SKM-1 (cell line): ENCODE measurements at regions not wholly inside any gene's neighbourhood (a gene's known extent, or its start where the extent isn't known, plus 50 kb on each side); places are given as distances from the start of the nearest gene placed in this dataset.

Experiments used
- DNase-seq: peaks from one replicate; lab custom pipeline; 2025; ENCODE audit not compliant: unreplicated experiment; lab: John Stamatoyannopoulos, UW

DNA sequence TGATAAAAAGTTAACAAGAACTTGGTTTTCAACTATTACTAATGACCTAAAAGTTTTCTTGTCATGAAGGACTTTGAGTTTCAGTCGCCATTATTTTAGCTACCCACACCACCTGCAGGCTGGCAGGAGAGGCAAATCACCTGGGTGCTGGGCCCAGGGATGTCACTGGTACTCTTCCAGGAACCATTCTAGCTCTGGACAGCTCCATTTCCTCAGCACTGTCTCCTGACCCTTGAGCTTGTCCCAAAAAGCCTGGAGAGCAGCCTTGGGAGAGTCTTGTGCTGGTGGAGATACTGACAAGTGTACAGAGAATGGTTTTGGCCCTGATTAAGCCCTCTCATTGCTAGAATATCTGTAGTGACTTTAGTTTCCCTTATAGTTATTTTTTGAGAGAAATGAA lies 1924.1 kb upstream of the WWC1 start:
- DNase-seq, result no peak

DNA sequence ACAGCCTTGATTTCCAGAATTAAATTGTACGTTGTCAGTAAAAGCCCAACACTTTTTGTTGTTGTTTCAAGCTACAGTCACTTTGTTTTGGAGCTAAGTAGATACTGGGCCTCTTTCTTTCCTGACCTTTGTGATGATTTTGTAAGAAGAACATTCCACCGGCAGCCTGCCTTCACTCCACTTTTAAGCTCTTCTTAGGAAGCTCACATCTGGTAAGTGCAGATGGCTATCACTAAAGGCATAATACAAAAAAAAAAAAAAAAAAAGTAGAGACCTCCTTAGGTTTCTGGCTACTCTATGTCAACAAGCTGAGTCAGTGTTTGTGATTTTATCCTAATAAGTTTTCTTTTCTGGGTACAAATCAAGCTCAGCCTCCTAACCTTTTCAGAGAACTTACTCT lies 1922.1 kb upstream of the WWC1 start:
- no peak for DNase-seq

DNA sequence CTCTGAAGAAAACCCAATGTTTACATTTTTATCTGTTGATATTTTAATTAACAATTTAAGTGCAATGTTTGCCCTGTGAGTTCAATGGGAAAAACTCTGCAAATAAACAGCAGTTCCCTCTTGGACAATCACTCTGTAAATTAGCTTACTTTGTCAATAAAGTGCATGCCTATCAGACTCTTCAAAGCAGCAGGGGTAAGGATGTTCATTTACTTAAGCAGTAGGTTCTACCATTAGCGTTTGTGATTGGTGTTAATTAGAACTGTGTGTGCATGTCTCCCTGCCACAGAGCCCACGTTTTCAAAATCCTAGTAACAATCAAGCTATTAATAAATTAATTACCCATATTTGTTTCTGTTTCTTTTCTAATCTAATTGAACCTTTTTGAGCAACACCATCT lies 1921.6 kb upstream of the WWC1 start:
- DNase-seq, result no peak

GRCh38 chr5:166370928-166371690 lies 1920.3 kb upstream of the WWC1 start:
- DNase-seq, result no peak

- DNase-seq, result no peak
Observed at GRCh38 chr5:166373817-166374216, 1917.6 kb upstream of the WWC1 start.

DNA sequence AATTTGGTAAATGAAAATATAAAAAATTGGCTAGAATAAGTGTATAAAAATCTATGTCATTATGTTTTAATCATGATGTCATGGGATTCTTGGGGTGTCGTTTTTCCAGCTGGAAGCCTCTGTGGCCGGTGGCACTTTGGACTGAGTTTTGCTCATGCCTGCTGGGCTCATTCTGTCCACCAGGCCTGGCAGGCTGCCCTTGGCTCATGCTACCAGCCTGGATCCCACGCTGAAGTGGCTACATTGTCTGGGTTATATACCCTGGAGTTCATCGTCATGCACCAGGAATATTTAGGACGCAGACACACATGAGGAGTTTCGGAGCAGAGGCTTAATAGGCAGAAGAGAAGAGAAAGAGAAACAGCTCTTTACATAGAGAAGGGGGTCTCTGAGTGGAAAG lies 1913.7 kb upstream of the WWC1 start:
- no peak for DNase-seq

GRCh38 chr5:166379517-166379916 lies 1911.9 kb upstream of the WWC1 start:
- DNase-seq, result no peak

GRCh38 chr5:166382031-166382430 lies 1909.4 kb upstream of the WWC1 start:
- DNase-seq, result no peak

- DNase-seq, result no peak
Observed at GRCh38 chr5:166398131-166398530, 1893.3 kb upstream of the WWC1 start.

DNA sequence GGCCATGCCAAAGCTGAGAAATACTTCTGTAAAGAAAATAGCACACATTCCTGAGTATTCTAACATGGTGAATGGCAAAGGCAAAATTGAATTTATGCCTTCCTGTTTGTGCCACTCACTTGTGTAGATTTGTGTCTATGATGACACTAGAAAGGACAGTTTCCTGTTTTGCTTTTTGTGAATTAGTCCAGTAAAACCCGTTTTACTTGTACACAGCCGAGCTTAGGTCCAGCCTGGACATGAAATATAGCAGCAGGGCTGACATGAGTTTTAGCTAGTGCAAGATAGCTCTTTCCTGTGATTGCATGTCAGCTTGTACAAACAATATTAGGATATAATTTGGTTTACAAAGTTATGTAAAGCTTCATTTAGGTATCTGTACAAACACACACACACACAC lies 1891.7 kb upstream of the WWC1 start:
- DNase-seq, result no peak

DNA sequence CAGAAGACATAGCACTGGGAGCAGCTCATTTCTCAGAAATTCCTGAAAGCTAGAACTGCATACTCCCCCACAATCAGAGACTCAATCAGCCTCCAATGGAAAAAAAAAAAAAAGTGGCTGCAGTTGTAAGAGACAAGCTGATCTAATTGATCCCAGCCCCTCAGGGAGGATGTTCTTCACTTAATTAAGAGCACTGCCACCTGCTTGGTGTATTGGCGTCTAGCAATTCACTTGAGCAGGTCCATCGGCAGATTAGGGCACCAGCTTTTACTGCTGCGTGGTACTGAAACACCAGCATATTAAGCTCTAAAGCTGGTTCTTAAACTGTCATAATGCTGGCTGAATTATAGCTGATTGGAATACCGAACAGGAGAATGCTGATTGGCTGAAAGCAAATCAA lies 1890.1 kb upstream of the WWC1 start:
- no peak for DNase-seq

- DNase-seq, result no peak
Observed at GRCh38 chr5:166412191-166412590, 1879.3 kb upstream of the WWC1 start.

- DNase-seq, result no peak
Observed at GRCh38 chr5:166427211-166427610, 1864.2 kb upstream of the WWC1 start.

GRCh38 chr5:166428264-166428803 lies 1863.1 kb upstream of the WWC1 start:
- DNase-seq, result no peak

DNA sequence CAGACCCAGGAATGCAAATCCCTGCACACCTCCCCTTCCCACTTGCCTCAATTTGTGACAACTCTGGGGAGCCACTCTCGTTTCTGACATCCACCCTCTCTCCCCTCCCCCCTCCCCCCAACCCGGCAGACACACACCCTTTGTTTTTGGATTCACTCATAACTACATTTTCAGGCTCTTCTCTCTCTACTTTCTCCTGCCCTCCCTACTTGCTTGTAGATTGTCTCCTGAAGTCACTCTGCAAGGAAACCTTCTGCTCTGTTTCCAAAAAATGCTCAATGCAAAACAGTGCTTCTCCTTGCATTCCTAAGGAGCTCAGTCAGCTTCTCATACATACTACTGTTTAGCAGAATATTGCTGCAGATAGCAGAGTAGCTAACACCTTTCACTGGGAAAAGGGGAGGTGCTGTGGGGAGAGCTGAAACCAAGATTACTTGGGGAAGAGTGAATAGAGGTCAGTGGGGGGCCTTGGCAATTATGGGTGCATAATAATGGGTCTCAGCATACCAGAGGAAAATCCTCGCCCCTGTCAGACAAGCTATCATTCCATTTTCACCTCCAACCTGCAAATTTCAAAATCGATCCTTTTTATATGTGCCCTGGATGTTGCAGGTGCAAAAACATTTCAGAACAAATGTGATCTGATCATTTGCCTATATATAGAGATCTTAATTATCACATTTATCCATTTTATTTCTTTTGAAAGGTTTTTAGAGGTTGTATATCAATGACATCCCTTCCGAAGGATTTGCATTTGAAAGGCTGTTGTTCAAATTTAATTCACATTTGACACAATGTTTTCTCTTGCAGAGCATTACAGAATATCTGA lies 1860.7 kb upstream of the WWC1 start:
- DNase-seq, result no peak

- no peak for DNase-seq
Observed at GRCh38 chr5:166431456-166431855, 1860.0 kb upstream of the WWC1 start.

GRCh38 chr5:166433679-166434078 lies 1857.8 kb upstream of the WWC1 start:
- DNase-seq, result no peak

- no peak for DNase-seq
Observed at GRCh38 chr5:166436872-166437271, 1854.6 kb upstream of the WWC1 start.

DNA sequence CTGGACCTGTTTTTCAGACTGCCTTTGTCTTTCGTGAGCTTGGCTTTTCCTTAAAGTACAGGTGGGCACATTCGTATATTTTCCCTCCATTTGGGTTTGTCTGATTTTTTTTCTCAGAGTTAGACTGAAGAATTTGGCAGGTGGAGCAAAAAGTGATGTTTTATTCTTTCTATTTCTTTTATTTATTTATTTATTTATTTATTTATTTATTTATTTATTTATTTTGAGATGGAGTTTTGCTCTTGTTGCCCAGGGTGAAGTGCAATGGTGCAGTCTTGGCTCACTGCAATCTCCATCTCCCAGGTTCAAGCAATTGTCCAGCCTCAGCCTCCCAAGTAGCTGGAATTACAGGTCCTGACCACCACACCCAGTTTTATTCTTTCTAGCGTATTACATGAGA lies 1805.1 kb upstream of the WWC1 start:
- no peak for DNase-seq

GRCh38 chr5:166488560-166488959 lies 1802.9 kb upstream of the WWC1 start:
- no peak for DNase-seq

DNA sequence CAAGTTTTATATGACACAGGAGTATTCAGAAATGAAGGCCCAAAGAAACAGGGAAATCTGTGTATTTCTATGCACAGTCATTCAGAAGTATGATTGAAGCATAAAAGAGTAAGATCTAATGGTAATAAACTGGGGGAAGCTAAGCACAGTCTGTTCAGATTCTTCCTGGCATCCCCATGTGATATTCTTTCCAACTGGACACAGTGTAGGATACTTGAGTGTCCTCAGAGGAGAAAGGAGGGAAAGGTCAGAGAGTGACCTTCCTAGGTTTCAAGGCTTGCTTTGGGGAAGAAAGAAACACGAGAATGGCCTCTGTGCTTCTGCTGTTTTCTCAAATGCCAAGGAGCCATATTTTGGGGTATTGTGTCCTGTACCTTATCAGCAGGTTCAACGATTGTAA lies 1798.4 kb upstream of the WWC1 start:
- DNase-seq, result no peak

DNA sequence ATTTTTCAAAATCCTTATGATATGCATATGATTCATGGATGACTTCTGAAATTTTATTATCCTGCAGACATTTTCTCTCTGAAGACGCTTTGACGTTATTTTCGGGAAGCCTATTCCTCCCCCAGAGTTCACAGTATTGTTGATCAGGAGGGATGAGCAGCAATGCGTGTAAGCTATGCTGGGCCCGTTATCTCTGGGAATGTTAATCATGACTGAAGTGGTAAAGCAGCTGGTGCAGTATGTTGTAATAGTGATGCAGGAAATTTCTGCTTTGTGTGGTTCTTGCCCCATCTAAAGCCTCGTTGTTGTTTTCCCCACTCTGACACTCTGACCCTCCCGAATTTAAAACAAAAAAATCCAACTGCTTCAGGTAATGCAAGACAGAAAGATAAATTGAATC lies 1797.8 kb upstream of the WWC1 start:
- DNase-seq, result no peak
